Adrenal gland (tissue), 5 donors: ENCODE measurements at regions not wholly inside any gene's neighbourhood (a gene's known extent, or its start where the extent isn't known, plus 50 kb on each side); places are given as distances from the start of the nearest gene placed in this dataset.

Experiments
- CTCF ChIP-seq, 6 experiments: fragments of 450-650 bp in 4 of 6; fragments of 200-600 bp in 2 of 6; sonication (generic) in 1 of 6; IDR thresholded peaks; 1 replicate in 5 of 6; 2 replicates in 1 of 6; pipeline versions ENCODE4 v1.5.1 to v1.8.0; 2016 to 2021; ENCODE audit warnings: antibody characterized with exemption in 6 of 6, mild to moderate bottlenecking in 2 of 6, moderate library complexity in 1 of 6
- POLR2A ChIP-seq, 2 donors: fragments of 450-650 bp; IDR thresholded peaks; one replicate each; pipeline ENCODE4 v1.6.1; 2017; ENCODE audit warnings: antibody characterized with exemption in 2 of 2, mild to moderate bottlenecking in 2 of 2, moderate library complexity in 1 of 2
- donor health status: DM: no; HTN: no; CAD: no.

GRCh38 chr2:183222751-183223150 lies 98.5 kb downstream of the NUP35 start:
- TF ChIP-seq CTCF (IDR thresholded peaks at IDR 0.05) (no peak), POLR2A (IDR thresholded peaks at IDR 0.05) (no peak)
